ENCODE measurements at regions not wholly inside any gene's neighbourhood (a gene's known extent, or its start where the extent isn't known, plus 50 kb on each side); places are given as distances from the start of the nearest gene placed in this dataset.

DNA sequence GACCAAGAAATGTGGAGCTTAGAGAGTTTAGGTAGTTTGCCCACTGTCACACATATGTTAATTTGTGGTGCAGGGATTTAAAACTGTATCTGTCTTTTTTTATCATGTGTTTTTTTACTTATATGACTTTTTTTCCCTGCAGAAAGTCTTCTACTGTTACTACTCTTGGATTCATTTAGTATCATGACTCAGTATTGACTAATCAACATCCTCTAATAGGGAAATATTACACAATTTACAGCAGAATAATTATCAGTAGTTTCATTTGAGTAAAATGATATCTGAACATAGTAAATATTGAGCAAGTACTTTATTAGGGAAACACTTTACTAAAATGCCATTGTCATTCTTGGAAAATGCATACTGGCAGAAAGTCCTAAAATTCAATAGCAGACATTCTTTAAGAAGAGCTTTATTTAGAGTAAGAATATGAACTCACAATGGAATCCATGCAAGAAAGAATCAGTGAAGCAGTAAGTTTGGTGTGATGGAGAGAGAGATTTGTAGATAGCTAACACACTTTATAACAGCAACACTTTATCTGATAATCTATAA lies 425.9 kb upstream of the SLC8A1 start:
- no peak overlapping the region for H3K4me3 ChIP-seq (ENCODE audit: insufficient read length, low read depth)
- H3K9ac ChIP-seq (ENCODE audit: insufficient read length, low read depth) = no peak overlapping the region
- no peak for DNase-seq (ENCODE audit: low read depth, low spot score)
- no peaks in the 10 kb centered on the region for H3K27me3 ChIP-seq (ENCODE audit: insufficient read depth, insufficient read length)
- no peaks in the 10 kb centered on the region for H3K4me1 ChIP-seq (ENCODE audit: insufficient read depth, insufficient read length)
- no peaks in the 10 kb centered on the region for H3K9me3 ChIP-seq (ENCODE audit: insufficient read depth, low read length)
- TF ChIP-seq YY1 (IDR thresholded peaks at IDR 0.05; ENCODE audit: insufficient read depth, insufficient read length) (no peak), SUZ12 (IDR thresholded peaks at IDR 0.05; ENCODE audit: extremely low read depth, insufficient read depth, insufficient read length) (no peak), ZNF274 (IDR thresholded peaks at IDR 0.05; ENCODE audit: low read depth, low read length) (no peak)
- H3K36me3 ChIP-seq (ENCODE audit: insufficient read depth, insufficient read length, low read length) = no peaks in the 10 kb centered on the region

DNA sequence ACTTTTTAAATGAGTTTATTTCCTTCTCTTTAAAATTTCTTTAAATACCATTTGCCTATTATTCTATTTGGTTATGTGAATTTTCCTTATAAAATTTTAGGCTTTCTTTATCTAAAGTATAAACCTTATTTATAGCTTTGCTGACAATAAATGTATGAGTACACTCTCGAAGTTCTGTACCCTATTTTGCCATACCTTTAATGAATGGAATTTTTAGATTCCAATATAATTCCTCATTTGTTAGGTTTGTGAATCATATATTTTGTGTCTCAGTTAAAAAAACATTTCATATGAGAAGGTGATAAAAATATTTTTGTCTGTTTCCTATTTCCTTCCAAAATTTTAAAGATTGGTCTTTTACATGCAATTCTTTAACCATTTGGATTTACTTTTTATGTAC lies 427.4 kb upstream of the SLC8A1 start:
- Histone ChIP-seq H3K36me3 (ENCODE audit: insufficient read depth, insufficient read length, low read length) (no peaks in the 10 kb centered on the region), H3K9ac (ENCODE audit: insufficient read length, low read depth) (no peak overlapping the region), H3K9me3 (ENCODE audit: insufficient read depth, low read length) (no peaks in the 10 kb centered on the region), H3K4me3 (ENCODE audit: insufficient read length, low read depth) (no peak overlapping the region), H3K4me1 (ENCODE audit: insufficient read depth, insufficient read length) (no peaks in the 10 kb centered on the region), H3K27me3 (ENCODE audit: insufficient read depth, insufficient read length) (no peaks in the 10 kb centered on the region)
- DNase-seq (ENCODE audit: low read depth, low spot score) = no peak
- TF ChIP-seq YY1 (IDR thresholded peaks at IDR 0.05; ENCODE audit: insufficient read depth, insufficient read length) = no peak
- TF ChIP-seq ZNF274 (IDR thresholded peaks at IDR 0.05; ENCODE audit: low read depth, low read length) = no peak
- TF ChIP-seq SUZ12 (IDR thresholded peaks at IDR 0.05; ENCODE audit: extremely low read depth, insufficient read depth, insufficient read length) = no peak

DNA sequence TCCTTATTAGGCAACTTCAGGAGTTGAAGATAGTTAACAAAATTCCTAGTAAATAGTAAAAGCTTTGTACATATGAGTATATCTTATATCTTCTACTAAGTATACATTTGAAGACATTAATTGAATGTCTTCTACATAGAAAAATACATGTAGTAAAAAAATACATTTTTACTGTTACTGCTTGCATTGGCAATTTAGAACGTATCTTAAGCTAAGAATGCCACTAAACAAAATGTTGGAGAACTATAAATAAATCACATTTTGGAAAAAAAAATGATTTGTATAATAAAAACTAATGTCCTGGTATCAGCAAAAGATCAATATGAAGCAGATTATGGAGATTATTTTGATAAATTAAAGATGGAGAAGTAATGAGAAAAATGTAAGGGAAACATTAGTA lies 434.2 kb upstream of the SLC8A1 start:
- H3K9me3 ChIP-seq (ENCODE audit: insufficient read depth, low read length) = no peaks in the 10 kb centered on the region
- no peaks in the 10 kb centered on the region for H3K27me3 ChIP-seq (ENCODE audit: insufficient read depth, insufficient read length)
- no peak overlapping the region for H3K4me3 ChIP-seq (ENCODE audit: insufficient read length, low read depth)
- no peak overlapping the region for H3K9ac ChIP-seq (ENCODE audit: insufficient read length, low read depth)
- no peak for TF ChIP-seq ZNF274 (IDR thresholded peaks at IDR 0.05; ENCODE audit: low read depth, low read length)
- no peak for TF ChIP-seq YY1 (IDR thresholded peaks at IDR 0.05; ENCODE audit: insufficient read depth, insufficient read length)
- no peak for TF ChIP-seq SUZ12 (IDR thresholded peaks at IDR 0.05; ENCODE audit: extremely low read depth, insufficient read depth, insufficient read length)
- H3K36me3 ChIP-seq (ENCODE audit: insufficient read depth, insufficient read length, low read length) = no peaks in the 10 kb centered on the region
- DNase-seq (ENCODE audit: low read depth, low spot score) = no peak
- no peaks in the 10 kb centered on the region for H3K4me1 ChIP-seq (ENCODE audit: insufficient read depth, insufficient read length)

DNA sequence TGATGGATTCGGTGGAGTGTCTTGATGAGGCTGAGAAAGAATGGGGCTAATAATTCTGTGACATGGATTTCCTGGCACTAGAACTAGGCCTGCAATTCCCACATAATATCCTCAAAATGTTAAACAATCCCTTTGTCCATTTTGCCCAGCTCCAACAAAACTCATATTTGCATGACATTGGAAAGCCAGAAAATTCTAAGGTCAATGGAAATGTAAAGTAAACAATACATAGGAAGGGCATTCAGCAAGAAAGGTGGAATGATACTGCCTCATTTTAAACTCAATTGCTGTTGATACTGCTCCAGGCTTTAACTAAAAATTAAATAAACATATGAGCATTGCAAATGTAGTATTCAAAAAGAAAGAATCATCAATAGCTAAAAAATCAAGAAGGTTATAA lies 434.8 kb upstream of the SLC8A1 start:
- TF ChIP-seq SUZ12 (IDR thresholded peaks at IDR 0.05; ENCODE audit: extremely low read depth, insufficient read depth, insufficient read length) (no peak), YY1 (IDR thresholded peaks at IDR 0.05; ENCODE audit: insufficient read depth, insufficient read length) (no peak), ZNF274 (IDR thresholded peaks at IDR 0.05; ENCODE audit: low read depth, low read length) (no peak)
- H3K36me3 ChIP-seq (ENCODE audit: insufficient read depth, insufficient read length, low read length) = no peaks in the 10 kb centered on the region
- no peaks in the 10 kb centered on the region for H3K27me3 ChIP-seq (ENCODE audit: insufficient read depth, insufficient read length)
- peak; percentile 16 for DNase-seq (ENCODE audit: low read depth, low spot score)
- H3K4me3 ChIP-seq (ENCODE audit: insufficient read length, low read depth) = no peak overlapping the region
- no peaks in the 10 kb centered on the region for H3K4me1 ChIP-seq (ENCODE audit: insufficient read depth, insufficient read length)
- H3K9me3 ChIP-seq (ENCODE audit: insufficient read depth, low read length) = no peaks in the 10 kb centered on the region
- no peak overlapping the region for H3K9ac ChIP-seq (ENCODE audit: insufficient read length, low read depth)

DNA sequence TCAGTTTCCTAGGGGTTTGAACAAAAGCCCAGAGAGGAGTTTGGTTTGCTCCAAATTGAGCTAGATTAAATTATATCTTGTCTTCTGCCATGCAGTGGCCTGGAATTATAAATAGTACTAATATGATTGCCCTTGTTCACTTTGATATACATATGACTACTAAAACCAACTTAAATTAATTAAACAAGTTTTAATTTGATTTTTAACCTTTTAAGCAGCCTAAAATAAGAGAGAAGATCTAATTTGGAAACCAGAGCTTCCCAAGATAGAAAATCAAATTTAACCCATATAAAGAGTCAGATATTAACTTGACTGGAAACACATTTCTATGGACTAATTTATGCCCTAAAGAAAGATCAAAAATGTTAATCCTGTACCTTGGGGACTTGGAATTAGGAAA lies 444.5 kb upstream of the SLC8A1 start:
- H3K4me1 ChIP-seq (ENCODE audit: insufficient read depth, insufficient read length) = no peaks in the 10 kb centered on the region
- no peaks in the 10 kb centered on the region for H3K36me3 ChIP-seq (ENCODE audit: insufficient read depth, insufficient read length, low read length)
- H3K27me3 ChIP-seq (ENCODE audit: insufficient read depth, insufficient read length) = no peaks in the 10 kb centered on the region
- no peaks in the 10 kb centered on the region for H3K9me3 ChIP-seq (ENCODE audit: insufficient read depth, low read length)
- no peak overlapping the region for H3K4me3 ChIP-seq (ENCODE audit: insufficient read length, low read depth)
- DNase-seq (ENCODE audit: low read depth, low spot score) = no peak
- H3K9ac ChIP-seq (ENCODE audit: insufficient read length, low read depth) = no peak overlapping the region
- TF ChIP-seq SUZ12 (IDR thresholded peaks at IDR 0.05; ENCODE audit: extremely low read depth, insufficient read depth, insufficient read length) (no peak), YY1 (IDR thresholded peaks at IDR 0.05; ENCODE audit: insufficient read depth, insufficient read length) (no peak), ZNF274 (IDR thresholded peaks at IDR 0.05; ENCODE audit: low read depth, low read length) (no peak)

DNA sequence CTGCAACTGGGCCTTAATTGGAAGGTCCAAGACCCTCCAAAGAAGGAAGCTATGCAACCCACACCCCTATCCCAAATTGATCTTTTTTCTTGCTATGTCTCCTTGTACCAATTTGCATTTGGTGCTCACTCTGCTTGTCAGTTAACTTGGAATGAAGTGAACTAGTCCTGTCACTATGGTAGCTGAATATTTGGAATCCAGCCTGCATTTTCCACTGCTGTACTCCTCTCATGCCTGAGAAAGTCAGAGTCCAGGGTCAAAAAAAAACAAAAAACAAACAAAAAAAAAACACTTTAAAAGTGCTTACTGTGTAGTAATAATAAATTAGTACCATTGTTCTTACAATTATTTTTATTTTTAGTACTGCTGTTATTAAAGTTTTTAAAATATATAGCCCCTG lies 462.8 kb upstream of the SLC8A1 start:
- no peak overlapping the region for H3K9ac ChIP-seq (ENCODE audit: insufficient read length, low read depth)
- TF ChIP-seq ZNF274 (IDR thresholded peaks at IDR 0.05; ENCODE audit: low read depth, low read length) (no peak), SUZ12 (IDR thresholded peaks at IDR 0.05; ENCODE audit: extremely low read depth, insufficient read depth, insufficient read length) (no peak), YY1 (IDR thresholded peaks at IDR 0.05; ENCODE audit: insufficient read depth, insufficient read length) (no peak)
- H3K4me3 ChIP-seq (ENCODE audit: insufficient read length, low read depth) = no peak overlapping the region
- no peaks in the 10 kb centered on the region for H3K36me3 ChIP-seq (ENCODE audit: insufficient read depth, insufficient read length, low read length)
- no peaks in the 10 kb centered on the region for H3K9me3 ChIP-seq (ENCODE audit: insufficient read depth, low read length)
- DNase-seq (ENCODE audit: low read depth, low spot score) = no peak
- no peaks in the 10 kb centered on the region for H3K27me3 ChIP-seq (ENCODE audit: insufficient read depth, insufficient read length)
- H3K4me1 ChIP-seq (ENCODE audit: insufficient read depth, insufficient read length) = no peaks in the 10 kb centered on the region

DNA sequence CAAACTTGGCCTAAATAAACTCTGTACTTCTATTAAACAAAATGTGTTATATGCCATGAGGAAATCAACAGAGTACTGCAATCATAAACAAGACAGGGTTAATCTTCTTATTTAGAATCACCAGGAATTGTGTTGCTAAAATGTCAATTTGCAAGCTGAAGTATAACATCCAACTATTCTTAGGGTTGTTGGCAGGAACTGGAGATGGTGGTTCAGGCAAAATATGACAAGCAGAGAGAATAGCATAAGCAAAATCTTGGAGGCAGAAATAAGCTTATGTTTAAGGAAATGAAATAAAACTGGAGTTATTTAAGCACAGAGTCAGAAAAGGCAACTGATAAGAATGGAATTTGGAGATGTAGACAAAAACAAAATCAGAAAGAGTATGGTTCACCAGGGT lies 463.8 kb upstream of the SLC8A1 start:
- no peak overlapping the region for H3K4me3 ChIP-seq (ENCODE audit: insufficient read length, low read depth)
- H3K9me3 ChIP-seq (ENCODE audit: insufficient read depth, low read length) = no peaks in the 10 kb centered on the region
- TF ChIP-seq YY1 (IDR thresholded peaks at IDR 0.05; ENCODE audit: insufficient read depth, insufficient read length) = no peak
- no peak for TF ChIP-seq SUZ12 (IDR thresholded peaks at IDR 0.05; ENCODE audit: extremely low read depth, insufficient read depth, insufficient read length)
- TF ChIP-seq ZNF274 (IDR thresholded peaks at IDR 0.05; ENCODE audit: low read depth, low read length) = no peak
- H3K4me1 ChIP-seq (ENCODE audit: insufficient read depth, insufficient read length) = no peaks in the 10 kb centered on the region
- H3K27me3 ChIP-seq (ENCODE audit: insufficient read depth, insufficient read length) = no peaks in the 10 kb centered on the region
- no peak overlapping the region for H3K9ac ChIP-seq (ENCODE audit: insufficient read length, low read depth)
- DNase-seq (ENCODE audit: low read depth, low spot score) = no peak
- no peaks in the 10 kb centered on the region for H3K36me3 ChIP-seq (ENCODE audit: insufficient read depth, insufficient read length, low read length)

Data from NT2/D1 (cell line).